Activated CD4-positive, CD25-positive, alpha-beta regulatory T cell (primary cell): ENCODE measurements at regions not wholly inside any gene's neighbourhood (a gene's known extent, or its start where the extent isn't known, plus 50 kb on each side); places are given as distances from the start of the nearest gene placed in this dataset.

Experiments
- DNase-seq, 4 experiments: peaks; one replicate each; lab custom pipeline; 2025; lab: John Stamatoyannopoulos, UW

- DNase-seq: no peak
These were observed 572.9 kb upstream of the CADM1 start for GRCh38 chr11:116077092-116077491.

DNA sequence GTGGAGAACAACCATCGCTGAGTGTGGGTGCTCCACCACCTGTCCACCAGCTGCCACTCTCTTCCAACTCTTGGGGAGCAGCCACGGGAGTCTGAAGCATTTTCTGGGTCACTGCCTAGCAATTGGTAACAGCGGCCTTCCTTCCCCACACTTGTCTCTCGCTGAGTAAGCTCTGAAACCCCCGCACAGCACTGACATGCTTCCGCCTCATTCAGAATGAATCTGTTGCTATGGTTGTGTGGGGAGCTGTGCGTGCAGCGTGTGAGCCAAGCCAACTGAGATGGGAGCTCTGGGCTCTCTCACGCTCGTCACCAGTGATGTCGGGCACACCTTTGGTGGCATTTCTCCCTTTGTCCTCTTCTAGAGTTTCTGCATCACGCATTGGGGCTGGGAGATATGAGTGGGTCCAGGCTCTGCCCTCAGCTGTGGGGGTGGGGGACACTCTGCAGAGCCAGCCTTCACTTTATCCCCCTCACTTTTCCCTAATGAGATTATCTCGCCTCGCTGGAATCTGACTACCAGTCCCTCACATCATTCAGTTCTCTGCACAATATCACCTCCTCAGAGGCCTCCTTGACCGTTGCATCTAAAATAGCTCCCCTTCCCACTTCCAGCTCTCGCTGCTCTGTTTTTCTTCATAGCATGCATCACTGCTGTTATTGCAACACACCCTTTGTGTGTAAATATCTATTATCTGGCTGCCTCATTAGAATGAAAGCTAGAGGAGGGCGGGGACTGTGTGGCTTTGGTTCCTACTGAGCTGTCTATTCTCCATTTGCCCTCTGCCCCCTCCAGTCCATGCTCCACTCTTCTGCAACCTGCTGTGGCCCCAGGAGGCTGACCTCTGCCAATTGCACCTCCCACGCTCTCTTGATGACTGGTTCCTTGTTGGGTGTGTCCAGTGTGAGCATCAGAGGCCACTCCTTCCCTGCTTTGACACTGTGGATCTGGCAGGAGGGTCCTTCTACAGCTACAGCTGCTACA, 569.9 kb upstream of the CADM1 start:
- DNase-seq: no peak

DNA sequence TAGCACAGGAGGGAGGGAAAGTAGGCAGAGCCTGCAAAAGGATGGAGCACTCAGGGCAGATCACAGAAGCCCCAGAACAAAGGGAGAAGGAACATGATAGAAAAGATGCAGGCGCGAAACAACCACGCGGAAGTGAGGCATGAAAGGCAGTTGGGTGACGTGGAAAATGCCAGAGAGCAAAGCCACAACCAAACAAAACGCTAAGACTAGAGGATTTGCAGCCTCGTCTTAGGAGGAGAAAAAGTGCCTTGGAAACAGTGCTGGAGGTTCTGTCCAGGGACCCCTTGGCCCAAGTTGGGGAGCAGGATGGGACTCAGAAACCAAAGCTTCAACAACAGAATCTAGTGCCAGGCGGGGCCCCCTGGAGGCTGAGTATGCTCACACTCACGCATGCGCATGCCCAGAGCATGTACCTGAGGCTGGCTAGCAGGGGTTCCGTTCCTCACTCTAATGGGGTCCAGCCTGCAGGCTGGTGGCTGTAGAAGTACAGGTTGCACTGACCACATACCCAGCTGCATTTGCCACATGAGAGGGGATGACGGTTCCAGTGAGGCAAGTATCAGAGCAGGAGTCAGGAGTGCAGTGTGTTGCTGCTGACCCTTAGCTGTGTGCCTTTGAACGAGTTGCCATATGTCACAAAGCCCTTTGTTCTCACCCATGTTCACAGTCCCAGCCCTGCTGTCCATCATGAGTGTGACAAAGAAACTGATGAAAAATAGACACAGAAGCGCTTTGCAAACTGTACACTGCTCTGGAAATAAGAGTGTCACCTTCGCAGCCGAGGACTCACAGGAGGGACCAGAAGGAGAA, 568.6 kb upstream of the CADM1 start:
- no peak for DNase-seq

DNA sequence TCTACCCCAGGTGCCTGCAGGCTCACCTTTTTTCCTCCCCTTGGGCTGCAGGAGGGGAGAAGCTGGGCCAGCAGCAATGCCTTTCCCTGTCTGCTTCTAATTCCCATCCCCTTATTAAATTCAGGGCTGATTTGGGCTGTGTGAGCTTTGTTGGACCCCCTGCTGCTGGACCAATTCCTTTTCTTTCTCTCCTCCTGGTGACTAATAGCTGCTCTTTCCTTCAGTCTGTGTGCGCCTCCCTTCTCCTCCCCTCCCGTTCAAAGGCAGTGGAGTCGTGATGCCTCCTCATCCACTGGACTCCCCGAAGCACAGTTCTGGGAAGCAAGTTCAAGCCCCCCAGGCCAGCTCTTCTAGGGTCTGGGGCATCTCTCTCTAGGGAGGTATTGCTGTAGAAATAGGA, 567.9 kb upstream of the CADM1 start:
- no peak for DNase-seq

GRCh38 chr11:116071241-116071640, 567.0 kb upstream of the CADM1 start:
- no peak for DNase-seq

- no peak for DNase-seq
These were observed 566.3 kb upstream of the CADM1 start for GRCh38 chr11:116070520-116070919.

DNA sequence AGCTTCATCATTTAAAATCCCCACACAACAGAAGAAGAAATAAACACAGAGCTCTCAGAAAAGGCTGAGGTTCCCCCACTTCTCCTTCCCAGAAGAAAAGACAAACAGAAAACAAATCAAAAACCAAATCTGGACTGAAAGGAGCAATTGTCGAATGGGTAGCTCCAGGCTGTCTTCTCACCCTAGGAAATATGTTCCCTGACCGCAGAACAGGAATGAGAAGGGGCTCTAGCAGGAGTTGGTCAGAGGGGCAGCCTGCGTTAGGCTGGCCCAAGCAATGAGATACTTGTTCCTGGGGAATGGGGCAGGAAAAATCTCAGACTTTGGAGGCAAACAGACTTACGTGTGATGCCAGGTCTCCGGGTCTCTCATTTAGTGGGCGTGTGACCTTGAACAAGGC, 562.6 kb upstream of the CADM1 start:
- no peak for DNase-seq

DNA sequence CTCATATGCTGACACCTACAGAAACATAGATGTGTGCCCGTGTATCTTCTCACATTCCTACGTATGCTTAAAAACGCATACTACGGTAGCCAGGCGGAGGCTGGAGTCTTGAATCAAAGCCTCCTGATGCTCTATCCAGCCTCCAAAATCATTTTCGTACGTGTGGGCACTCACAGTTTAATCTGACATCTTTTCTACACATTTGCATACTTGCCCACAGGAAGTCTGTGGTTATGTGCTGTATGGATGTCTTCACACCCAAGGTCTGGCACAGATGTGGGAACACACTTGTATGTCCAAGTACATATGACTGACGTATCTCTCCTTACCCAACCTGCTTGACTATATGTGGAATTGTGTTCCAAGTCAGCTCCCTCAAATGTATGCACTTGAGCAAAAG, 561.8 kb upstream of the CADM1 start:
- DNase-seq: no peak

GRCh38 chr11:116065191-116065895, 561.1 kb upstream of the CADM1 start:
- DNase-seq: no peak

DNA sequence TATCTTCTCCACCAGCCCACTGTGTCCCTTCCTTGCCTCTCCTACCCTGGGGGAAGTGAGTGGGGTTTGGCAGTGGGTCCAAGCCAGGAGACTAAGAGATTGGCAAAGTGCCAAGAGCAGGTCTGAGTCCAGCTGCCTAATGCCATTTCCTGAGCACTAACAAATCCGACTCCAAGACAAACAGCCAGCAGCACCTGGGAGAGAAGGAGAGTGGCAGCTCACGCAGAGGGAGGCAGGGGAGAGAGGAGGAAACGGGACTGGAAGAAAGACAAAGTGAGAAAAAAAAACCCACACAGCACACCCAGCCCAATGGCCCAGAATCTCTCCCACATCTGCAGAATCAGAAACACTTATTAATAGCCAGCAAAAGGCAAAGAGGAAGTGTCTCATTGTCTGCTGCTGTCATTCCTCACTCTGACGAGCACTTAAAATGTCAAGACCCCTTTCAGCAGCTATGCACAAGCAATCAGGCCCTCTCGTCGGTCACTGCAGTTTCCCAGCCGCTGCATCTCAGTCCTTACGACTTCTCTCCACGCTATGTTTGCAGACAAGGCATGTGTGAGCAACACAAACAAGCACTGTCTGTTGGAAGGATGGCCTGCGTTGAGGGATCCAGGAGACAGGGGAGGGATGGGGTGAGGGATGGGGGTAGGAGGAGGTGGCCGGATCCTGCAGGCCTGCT, 558.4 kb upstream of the CADM1 start:
- DNase-seq: no peak

GRCh38 chr11:116062129-116062489, 557.9 kb upstream of the CADM1 start:
- DNase-seq: no peak

- DNase-seq: no peak
These were observed 557.1 kb upstream of the CADM1 start for GRCh38 chr11:116061322-116061721.

DNA sequence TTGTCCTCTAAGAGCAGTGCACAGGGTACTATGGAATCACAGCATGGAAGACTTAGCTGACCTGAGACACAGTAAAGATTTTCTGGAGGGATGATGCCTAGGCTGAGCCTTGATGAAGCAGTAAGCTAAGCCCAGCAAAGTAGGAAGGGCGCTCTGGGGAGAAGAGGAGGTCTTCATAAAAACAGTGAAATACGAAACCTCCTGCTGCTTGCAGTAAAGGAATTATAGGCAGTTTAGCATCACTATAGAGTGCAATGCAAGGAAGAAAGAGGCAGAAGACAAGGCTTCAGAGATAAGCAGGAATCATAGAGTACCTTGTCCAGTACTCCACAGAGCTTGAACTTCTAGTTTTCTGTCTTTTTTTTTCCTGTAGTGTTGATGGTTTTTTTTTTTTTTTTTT, 555.7 kb upstream of the CADM1 start:
- DNase-seq: no peak

DNA sequence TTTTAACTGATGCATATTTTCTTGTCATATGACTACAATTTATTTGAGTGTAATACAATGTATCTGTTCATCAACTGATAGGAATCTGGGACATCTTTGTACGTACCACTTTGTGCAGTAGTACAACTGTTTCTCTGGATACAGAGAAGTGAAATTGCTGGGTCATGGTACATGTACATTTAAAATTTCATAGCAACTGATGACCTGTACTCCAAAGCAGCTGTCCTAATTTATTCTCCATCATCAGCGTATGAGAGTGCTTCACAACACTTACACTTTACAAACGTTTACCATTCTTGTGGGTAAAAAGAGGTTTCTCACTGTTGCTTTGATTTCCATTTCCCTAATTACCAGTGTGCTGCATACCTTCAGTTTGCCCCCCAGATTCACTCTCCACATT, 552.8 kb upstream of the CADM1 start:
- DNase-seq: no peak

DNA sequence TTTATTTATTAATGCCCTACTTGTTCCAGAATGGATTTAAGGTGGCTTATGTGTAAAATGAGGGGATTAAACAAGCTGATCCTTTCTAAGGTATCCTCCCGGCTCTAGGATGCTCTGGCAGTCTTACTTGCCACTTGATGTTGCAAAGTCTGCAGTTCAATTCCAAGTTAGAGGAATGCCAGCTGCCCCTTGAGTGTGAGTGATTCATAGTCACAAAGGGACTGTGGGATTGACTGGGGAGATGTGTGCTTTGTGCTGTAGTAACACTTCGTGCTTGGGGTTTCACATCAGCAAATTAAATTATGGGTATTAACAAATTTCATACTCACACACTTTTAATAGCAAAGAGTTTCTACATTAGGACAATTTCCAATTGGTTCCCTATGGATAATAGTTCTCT, 550.8 kb upstream of the CADM1 start:
- no peak for DNase-seq

DNA sequence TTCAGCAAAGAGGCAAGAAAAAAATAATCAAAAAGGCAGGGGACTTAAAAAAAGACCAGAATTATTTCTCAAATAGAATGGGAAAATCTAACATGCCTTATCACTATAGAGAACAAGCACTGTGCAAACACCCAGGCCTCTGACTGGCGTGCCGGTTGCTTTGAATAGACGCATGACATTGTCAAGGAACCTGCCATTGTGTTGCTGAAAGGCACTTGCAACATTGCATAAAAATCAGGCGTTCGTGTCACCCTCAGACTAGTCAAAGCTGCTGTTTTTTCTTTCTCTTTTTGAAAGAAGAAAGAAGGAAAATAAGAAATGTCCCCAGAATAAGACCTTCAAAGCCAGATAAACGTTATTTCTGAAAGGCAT, 549.3 kb upstream of the CADM1 start:
- DNase-seq: no peak

- no peak for DNase-seq
These were observed 548.7 kb upstream of the CADM1 start for GRCh38 chr11:116052603-116053547.

GRCh38 chr11:116051494-116051893, 547.3 kb upstream of the CADM1 start:
- DNase-seq: no peak

DNA sequence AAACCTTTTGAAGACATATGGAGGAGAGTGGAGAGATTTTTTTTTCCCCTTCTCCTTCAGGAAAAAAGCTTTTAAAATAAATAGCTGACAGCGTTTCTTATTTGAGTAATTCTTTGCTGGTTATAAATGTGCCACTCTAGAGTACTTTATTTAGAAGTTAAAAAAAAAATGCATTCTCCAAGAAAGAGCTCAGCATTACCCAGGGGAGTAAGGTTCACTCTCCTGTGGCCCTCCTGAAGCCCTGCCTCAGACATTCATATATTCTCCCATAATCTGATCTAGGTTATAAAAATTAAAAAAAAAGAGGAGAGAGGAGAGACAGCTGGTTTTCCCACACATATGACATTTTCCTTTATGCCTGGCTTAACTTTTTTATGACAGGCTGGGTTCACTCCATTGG, 545.2 kb upstream of the CADM1 start:
- no peak for DNase-seq

GRCh38 chr11:116046127-116046526, 541.9 kb upstream of the CADM1 start:
- DNase-seq: no peak

- no peak for DNase-seq
These were observed 540.7 kb upstream of the CADM1 start for GRCh38 chr11:116044941-116045340.
